ENCODE measurements at regions not wholly inside any gene's neighbourhood (a gene's known extent, or its start where the extent isn't known, plus 50 kb on each side); places are given as distances from the start of the nearest gene placed in this dataset.

- no peak for ATAC-seq
Measured at GRCh38 chr4:167642250-167642649, 408.0 kb upstream of the SPOCK3 start.

GRCh38 chr4:167645358-167645757, 411.1 kb upstream of the SPOCK3 start:
- ATAC-seq, result no peak
- TF ChIP-seq ZNF565 (CRISPR knock-in tag; conservative IDR thresholded peaks at IDR 0.05; ENCODE audit: low read depth) (no peak), CREB5 (CRISPR knock-in tag; IDR thresholded peaks at IDR 0.05; ENCODE audit: low read depth) (no peak), TSHZ2 (CRISPR knock-in tag; IDR thresholded peaks at IDR 0.05) (no peak), SNAI2 (CRISPR knock-in tag; IDR thresholded peaks at IDR 0.05) (no peak), ESRRG (CRISPR knock-in tag; IDR thresholded peaks at IDR 0.05) (no peak), ZFP3 (CRISPR knock-in tag; IDR thresholded peaks at IDR 0.05) (no peak), OSR1 (CRISPR knock-in tag; IDR thresholded peaks at IDR 0.05) (no peak), TCF4 (CRISPR knock-in tag; IDR thresholded peaks at IDR 0.05; ENCODE audit: borderline replicate concordance) (no peak), ZNF8 (CRISPR knock-in tag; IDR thresholded peaks at IDR 0.05) (no peak), TOX (CRISPR knock-in tag; IDR thresholded peaks at IDR 0.05; ENCODE audit: borderline replicate concordance) (no peak), ZFP30 (CRISPR knock-in tag; IDR thresholded peaks at IDR 0.05) (no peak), ZNF70 (CRISPR knock-in tag; IDR thresholded peaks at IDR 0.05) (no peak), ISL1 (CRISPR knock-in tag; IDR thresholded peaks at IDR 0.05) (no peak), CSRNP3 (CRISPR knock-in tag; IDR thresholded peaks at IDR 0.05) (no peak)

More at GRCh38 chr4:167642250-167642649, 408.0 kb upstream of the SPOCK3 start:
- TF ChIP-seq TSHZ2 (CRISPR knock-in tag; IDR thresholded peaks at IDR 0.05) (no peak), TCF4 (CRISPR knock-in tag; IDR thresholded peaks at IDR 0.05; ENCODE audit: borderline replicate concordance) (no peak), ZNF565 (CRISPR knock-in tag; conservative IDR thresholded peaks at IDR 0.05; ENCODE audit: low read depth) (no peak), CSRNP3 (CRISPR knock-in tag; IDR thresholded peaks at IDR 0.05) (no peak), ESRRG (CRISPR knock-in tag; IDR thresholded peaks at IDR 0.05) (no peak), CSDC2 (CRISPR knock-in tag; IDR thresholded peaks at IDR 0.05) (no peak), TOX (CRISPR knock-in tag; IDR thresholded peaks at IDR 0.05; ENCODE audit: borderline replicate concordance) (no peak), ZC3H10 (CRISPR knock-in tag; IDR thresholded peaks at IDR 0.05) (no peak), OSR1 (CRISPR knock-in tag; IDR thresholded peaks at IDR 0.05) (no peak), CREB5 (CRISPR knock-in tag; IDR thresholded peaks at IDR 0.05; ENCODE audit: low read depth) (no peak), RARB (CRISPR knock-in tag; IDR thresholded peaks at IDR 0.05) (no peak), ZFP3 (CRISPR knock-in tag; IDR thresholded peaks at IDR 0.05) (no peak), SNAI2 (CRISPR knock-in tag; IDR thresholded peaks at IDR 0.05) (no peak), GLIS3 (CRISPR knock-in tag; IDR thresholded peaks at IDR 0.05) (no peak), ZFP30 (CRISPR knock-in tag; IDR thresholded peaks at IDR 0.05) (no peak), BACH2 (CRISPR knock-in tag; IDR thresholded peaks at IDR 0.05; ENCODE audit: borderline replicate concordance) (no peak)

All from SK-N-SH treated with all-trans-retinoic acid at 6 μM for 48 hours (cell line).